ENCODE measurements at regions not wholly inside any gene's neighbourhood (a gene's known extent, or its start where the extent isn't known, plus 50 kb on each side); places are given as distances from the start of the nearest gene placed in this dataset.

GRCh38 chr2:163467251-163467630, 268.6 kb downstream of the FIGN start:
- H4K20me1 ChIP-seq (ENCODE audit: insufficient read depth) = no peaks in the 10 kb centered on the region
- H3K27ac ChIP-seq = no peak overlapping the region
- H3K36me3 ChIP-seq (ENCODE audit: insufficient read depth) = no peaks in the 10 kb centered on the region
- H3K27me3 ChIP-seq (ENCODE audit: insufficient read depth, low read depth) = no peaks in the 10 kb centered on the region
- no peak overlapping the region for H3K4me3 ChIP-seq (IDR thresholded peaks at IDR 0.05; ENCODE audit: insufficient read depth, low read depth, low read length)
- H3K9ac ChIP-seq = no peak overlapping the region
- H3K4me2 ChIP-seq = no peak overlapping the region
- TF ChIP-seq, protein P1, sequence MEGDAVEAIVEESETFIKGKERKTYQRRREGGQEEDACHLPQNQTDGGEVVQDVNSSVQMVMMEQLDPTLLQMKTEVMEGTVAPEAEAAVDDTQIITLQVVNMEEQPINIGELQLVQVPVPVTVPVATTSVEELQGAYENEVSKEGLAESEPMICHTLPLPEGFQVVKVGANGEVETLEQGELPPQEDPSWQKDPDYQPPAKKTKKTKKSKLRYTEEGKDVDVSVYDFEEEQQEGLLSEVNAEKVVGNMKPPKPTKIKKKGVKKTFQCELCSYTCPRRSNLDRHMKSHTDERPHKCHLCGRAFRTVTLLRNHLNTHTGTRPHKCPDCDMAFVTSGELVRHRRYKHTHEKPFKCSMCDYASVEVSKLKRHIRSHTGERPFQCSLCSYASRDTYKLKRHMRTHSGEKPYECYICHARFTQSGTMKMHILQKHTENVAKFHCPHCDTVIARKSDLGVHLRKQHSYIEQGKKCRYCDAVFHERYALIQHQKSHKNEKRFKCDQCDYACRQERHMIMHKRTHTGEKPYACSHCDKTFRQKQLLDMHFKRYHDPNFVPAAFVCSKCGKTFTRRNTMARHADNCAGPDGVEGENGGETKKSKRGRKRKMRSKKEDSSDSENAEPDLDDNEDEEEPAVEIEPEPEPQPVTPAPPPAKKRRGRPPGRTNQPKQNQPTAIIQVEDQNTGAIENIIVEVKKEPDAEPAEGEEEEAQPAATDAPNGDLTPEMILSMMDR (conservative IDR thresholded peaks at IDR 0.05; ENCODE audit: low read depth, low read length) = no peak
- peaks cover 11% of the 10 kb centered on the region for H3K4me1 ChIP-seq (ENCODE audit: low read depth, poor library complexity, severe bottlenecking)
- no peak overlapping the region for H2AFZ ChIP-seq (ENCODE audit: low read depth)
- no peaks in the 10 kb centered on the region for H3K79me2 ChIP-seq (ENCODE audit: insufficient read depth, low read depth)

DNA sequence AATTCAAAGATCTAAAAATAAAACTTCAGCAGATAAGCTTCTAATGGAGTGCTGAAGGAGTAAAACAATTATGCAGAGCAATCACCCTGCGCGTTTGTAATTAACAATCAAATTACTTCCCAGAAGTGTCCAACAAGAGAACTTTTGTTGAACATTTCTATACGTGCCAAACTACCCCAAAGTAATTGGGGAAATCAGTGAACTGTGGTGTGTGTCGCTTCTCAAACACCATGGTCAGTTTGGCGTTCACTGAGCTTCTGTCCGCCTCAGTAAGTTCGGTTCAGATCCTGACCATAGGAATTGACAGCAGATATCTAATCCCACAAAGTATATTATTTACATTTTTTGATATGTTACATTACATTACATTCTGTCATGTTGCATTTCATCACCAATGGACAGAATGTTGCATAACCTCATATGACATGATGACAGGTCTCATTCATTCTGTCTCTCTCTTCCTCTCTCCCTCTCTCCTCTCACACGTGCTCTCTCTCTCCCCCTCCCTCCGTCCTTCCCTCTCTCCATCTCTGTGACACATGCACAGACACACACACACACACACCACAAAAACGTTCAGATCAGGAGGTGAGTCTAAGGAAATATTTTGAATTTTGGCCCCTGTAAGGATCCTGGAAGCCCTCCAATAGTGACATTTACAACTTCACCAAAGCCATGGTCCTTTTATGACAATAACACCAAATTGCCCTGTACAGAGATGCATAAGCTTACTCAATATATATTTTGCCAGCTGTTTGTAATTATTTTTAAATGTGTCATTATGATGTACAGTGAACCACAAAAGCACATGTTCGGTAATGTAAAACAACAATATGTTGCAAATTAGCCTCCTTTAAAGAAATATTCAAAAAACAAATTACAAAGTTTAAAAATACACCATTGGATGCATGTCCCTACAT, 269.2 kb downstream of the FIGN start:
- Histone ChIP-seq H3K4me2 (no peak overlapping the region), H4K20me1 (ENCODE audit: insufficient read depth) (no peaks in the 10 kb centered on the region), H3K4me3 (IDR thresholded peaks at IDR 0.05; ENCODE audit: insufficient read depth, low read depth, low read length) (no peak overlapping the region), H3K27ac (no peak overlapping the region), H3K27me3 (ENCODE audit: insufficient read depth, low read depth) (no peaks in the 10 kb centered on the region), H3K9ac (no peak overlapping the region), H3K4me1 (ENCODE audit: low read depth, poor library complexity, severe bottlenecking) (peaks cover 11% of the 10 kb centered on the region), H3K36me3 (ENCODE audit: insufficient read depth) (no peaks in the 10 kb centered on the region), H2AFZ (ENCODE audit: low read depth) (no peak overlapping the region), H3K79me2 (ENCODE audit: insufficient read depth, low read depth) (no peaks in the 10 kb centered on the region)
- TF ChIP-seq, protein P1 (conservative IDR thresholded peaks at IDR 0.05; ENCODE audit: low read depth, low read length) = no peak

- no peak overlapping the region for H3K9ac ChIP-seq
- H3K36me3 ChIP-seq (ENCODE audit: insufficient read depth) = no peaks in the 10 kb centered on the region
- H3K4me3 ChIP-seq (IDR thresholded peaks at IDR 0.05; ENCODE audit: insufficient read depth, low read depth, low read length) = no peak overlapping the region
- H3K27ac ChIP-seq = no peak overlapping the region
- no peak overlapping the region for H2AFZ ChIP-seq (ENCODE audit: low read depth)
- no peaks in the 10 kb centered on the region for H3K27me3 ChIP-seq (ENCODE audit: insufficient read depth, low read depth)
- TF ChIP-seq, protein P1 (conservative IDR thresholded peaks at IDR 0.05; ENCODE audit: low read depth, low read length) = no peak
- peaks cover 8% of the 10 kb centered on the region for H3K4me1 ChIP-seq (ENCODE audit: low read depth, poor library complexity, severe bottlenecking)
- no peaks in the 10 kb centered on the region for H3K79me2 ChIP-seq (ENCODE audit: insufficient read depth, low read depth)
- H4K20me1 ChIP-seq (ENCODE audit: insufficient read depth) = no peaks in the 10 kb centered on the region
- no peak overlapping the region for H3K4me2 ChIP-seq
Observed at GRCh38 chr2:163465440-163465839, 270.4 kb downstream of the FIGN start.

DNA sequence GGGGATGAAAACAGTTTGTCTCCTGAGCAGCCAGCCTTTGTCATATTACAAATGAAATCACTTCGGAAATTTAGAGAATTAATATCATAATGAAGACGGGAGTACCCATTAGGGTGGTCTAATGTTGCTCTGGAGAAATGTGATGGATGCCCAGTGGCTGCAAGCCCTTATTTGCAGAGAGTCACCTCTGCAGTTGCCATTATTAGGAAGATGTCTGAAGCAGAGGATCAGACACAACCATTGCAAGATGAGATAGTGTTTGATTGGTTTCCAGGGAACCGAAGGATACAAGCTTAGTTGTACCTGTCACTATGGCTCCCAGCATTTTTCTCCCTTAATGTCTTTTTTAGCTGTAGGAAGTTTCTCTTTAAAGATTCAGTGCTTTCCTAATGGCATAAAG, 272.4 kb downstream of the FIGN start:
- Histone ChIP-seq H3K27me3 (ENCODE audit: insufficient read depth, low read depth) (no peaks in the 10 kb centered on the region), H2AFZ (ENCODE audit: low read depth) (no peak overlapping the region), H4K20me1 (ENCODE audit: insufficient read depth) (no peaks in the 10 kb centered on the region), H3K4me3 (IDR thresholded peaks at IDR 0.05; ENCODE audit: insufficient read depth, low read depth, low read length) (no peak overlapping the region), H3K36me3 (ENCODE audit: insufficient read depth) (no peaks in the 10 kb centered on the region), H3K79me2 (ENCODE audit: insufficient read depth, low read depth) (no peaks in the 10 kb centered on the region), H3K27ac (no peak overlapping the region), H3K4me1 (ENCODE audit: low read depth, poor library complexity, severe bottlenecking) (no peaks in the 10 kb centered on the region), H3K4me2 (no peak overlapping the region), H3K9ac (no peak overlapping the region)
- TF ChIP-seq, protein P1 (conservative IDR thresholded peaks at IDR 0.05; ENCODE audit: low read depth, low read length) = no peak
